ENCODE measurements at regions not wholly inside any gene's neighbourhood (a gene's known extent, or its start where the extent isn't known, plus 50 kb on each side); places are given as distances from the start of the nearest gene placed in this dataset.

GRCh38 chr2:47666332-47666731 lies 95.5 kb upstream of the KCNK12 start:
- Histone ChIP-seq H3K36me3 (ENCODE audit: control insufficient read depth, insufficient read depth, low read length) (no peaks in the 10 kb centered on the region), H3K9me3 (ENCODE audit: control insufficient read depth, insufficient read depth, low read depth, low read length) (no peaks in the 10 kb centered on the region), H3K79me2 (ENCODE audit: control insufficient read depth, insufficient read depth, low read length) (no peaks in the 10 kb centered on the region), H3K4me1 (ENCODE audit: control insufficient read depth, extremely low read depth, insufficient read depth, low read length) (no peaks in the 10 kb centered on the region), H3K4me2 (ENCODE audit: extremely low read depth, insufficient read depth, low read length) (no peak overlapping the region), H3K4me3 (replicated peaks in 1 of 4; ENCODE audit: control extremely low read depth in 1 of 4, insufficient read depth in 1 of 4, low read depth in 3 of 4, low read length in 4 of 4) (no peak overlapping the region), H3K27me3 (ENCODE audit: control insufficient read depth, insufficient read depth, low read length) (no peaks in the 10 kb centered on the region), H4K20me1 (ENCODE audit: control insufficient read depth, extremely low read depth, insufficient read depth, low read length) (no peaks in the 10 kb centered on the region), H3K27ac (ENCODE audit: insufficient read depth, low read length) (no peak overlapping the region), H3K9ac (ENCODE audit: insufficient read depth, low read length) (no peak overlapping the region), H2AFZ (ENCODE audit: low read length) (no peak overlapping the region)
- TF ChIP-seq CTCF (conservative IDR thresholded peaks at IDR 0.05 in 1 of 2, IDR thresholded peaks at IDR 0.05 in 1 of 2; ENCODE audit: low read depth in 1 of 2, low read length in 2 of 2) (no peak), EZH2 (IDR thresholded peaks at IDR 0.05; ENCODE audit: low read length, missing control alignments) (no peak)
- DNase-seq (ENCODE audit: low read depth in 2 of 2), result no peak

GRCh38 chr2:47664817-47665216 lies 94.0 kb upstream of the KCNK12 start:
- H3K27me3 ChIP-seq (ENCODE audit: control insufficient read depth, insufficient read depth, low read length), result no peaks in the 10 kb centered on the region
- H3K36me3 ChIP-seq (ENCODE audit: control insufficient read depth, insufficient read depth, low read length), result no peaks in the 10 kb centered on the region
- H3K4me3 ChIP-seq (replicated peaks in 1 of 4; ENCODE audit: control extremely low read depth in 1 of 4, insufficient read depth in 1 of 4, low read depth in 3 of 4, low read length in 4 of 4), result no peak overlapping the region
- no peak overlapping the region for H3K9ac ChIP-seq (ENCODE audit: insufficient read depth, low read length)
- no peaks in the 10 kb centered on the region for H4K20me1 ChIP-seq (ENCODE audit: control insufficient read depth, extremely low read depth, insufficient read depth, low read length)
- TF ChIP-seq EZH2 (IDR thresholded peaks at IDR 0.05; ENCODE audit: low read length, missing control alignments) (no peak), CTCF (conservative IDR thresholded peaks at IDR 0.05 in 1 of 2, IDR thresholded peaks at IDR 0.05 in 1 of 2; ENCODE audit: low read depth in 1 of 2, low read length in 2 of 2) (peak in 1 of 2 donors; percentile 9)
- no peak overlapping the region for H3K27ac ChIP-seq (ENCODE audit: insufficient read depth, low read length)
- no peaks in the 10 kb centered on the region for H3K4me1 ChIP-seq (ENCODE audit: control insufficient read depth, extremely low read depth, insufficient read depth, low read length)
- H3K4me2 ChIP-seq (ENCODE audit: extremely low read depth, insufficient read depth, low read length), result no peak overlapping the region
- DNase-seq (ENCODE audit: low read depth in 2 of 2), result no peak
- no peaks in the 10 kb centered on the region for H3K9me3 ChIP-seq (ENCODE audit: control insufficient read depth, insufficient read depth, low read depth, low read length)
- H3K79me2 ChIP-seq (ENCODE audit: control insufficient read depth, insufficient read depth, low read length), result no peaks in the 10 kb centered on the region
- H2AFZ ChIP-seq (ENCODE audit: low read length), result no peak overlapping the region

- Histone ChIP-seq H2AFZ (ENCODE audit: low read length) (no peak overlapping the region), H3K27me3 (ENCODE audit: control insufficient read depth, insufficient read depth, low read length) (no peaks in the 10 kb centered on the region), H3K4me1 (ENCODE audit: control insufficient read depth, extremely low read depth, insufficient read depth, low read length) (no peaks in the 10 kb centered on the region), H3K9me3 (ENCODE audit: control insufficient read depth, insufficient read depth, low read depth, low read length) (no peaks in the 10 kb centered on the region), H3K4me2 (ENCODE audit: extremely low read depth, insufficient read depth, low read length) (no peak overlapping the region), H3K4me3 (replicated peaks in 1 of 4; ENCODE audit: control extremely low read depth in 1 of 4, insufficient read depth in 1 of 4, low read depth in 3 of 4, low read length in 4 of 4) (no peak overlapping the region), H3K9ac (ENCODE audit: insufficient read depth, low read length) (no peak overlapping the region), H4K20me1 (ENCODE audit: control insufficient read depth, extremely low read depth, insufficient read depth, low read length) (no peaks in the 10 kb centered on the region), H3K27ac (ENCODE audit: insufficient read depth, low read length) (no peak overlapping the region), H3K36me3 (ENCODE audit: control insufficient read depth, insufficient read depth, low read length) (no peaks in the 10 kb centered on the region), H3K79me2 (ENCODE audit: control insufficient read depth, insufficient read depth, low read length) (no peaks in the 10 kb centered on the region)
- no peak for DNase-seq (ENCODE audit: low read depth in 2 of 2)
- TF ChIP-seq EZH2 (IDR thresholded peaks at IDR 0.05; ENCODE audit: low read length, missing control alignments) (no peak), CTCF (conservative IDR thresholded peaks at IDR 0.05 in 1 of 2, IDR thresholded peaks at IDR 0.05 in 1 of 2; ENCODE audit: low read depth in 1 of 2, low read length in 2 of 2) (no peak)
Measured at GRCh38 chr2:47662552-47662951, 91.8 kb upstream of the KCNK12 start.

All from fibroblast of lung (primary cell).